HEK293T (cell line): ENCODE measurements at regions not wholly inside any gene's neighbourhood (a gene's known extent, or its start where the extent isn't known, plus 50 kb on each side); places are given as distances from the start of the nearest gene placed in this dataset.

ENCODE experiments used
- ARNT ChIP-seq: fragments of 450-650 bp; IDR thresholded peaks from 2 replicates; pipeline ENCODE4 v1.6.1; 2017; ENCODE audit warnings: mild to moderate bottlenecking
- BHLHE40 ChIP-seq: fragments of 450-650 bp; IDR thresholded peaks from 2 replicates; pipeline ENCODE4 v1.6.1; 2016; ENCODE audit warnings: mild to moderate bottlenecking, moderate library complexity, borderline replicate concordance
- ELF4 ChIP-seq: fragments of 450-650 bp; IDR thresholded peaks from 2 replicates; pipeline ENCODE4 v1.6.1; 2017; ENCODE audit warnings: antibody characterized with exemption
- FOXA1 ChIP-seq: fragments of 450-650 bp; IDR thresholded peaks from 2 replicates; pipeline ENCODE4 v1.6.1; 2016; ENCODE audit warnings: mild to moderate bottlenecking
- FOXK2 ChIP-seq: fragments of 450-650 bp; IDR thresholded peaks from 2 replicates; pipeline ENCODE4 v1.6.1; 2016; ENCODE audit warnings: mild to moderate bottlenecking
- FOXM1 ChIP-seq: fragments of 450-650 bp; IDR thresholded peaks from 2 replicates; pipeline ENCODE4 v1.6.1; 2017; ENCODE audit warnings: mild to moderate bottlenecking, borderline replicate concordance
- LEF1 ChIP-seq: fragments of 450-650 bp; IDR thresholded peaks from 2 replicates; pipeline ENCODE4 v1.6.1; 2017; ENCODE audit warnings: mild to moderate bottlenecking, borderline replicate concordance
- NFRKB ChIP-seq: fragments of 450-650 bp; IDR thresholded peaks from 2 replicates; pipeline ENCODE4 v1.6.1; 2016; ENCODE audit warnings: mild to moderate bottlenecking, moderate library complexity
- SUZ12 ChIP-seq: fragments of 450-650 bp; IDR thresholded peaks from 2 replicates; pipeline ENCODE4 v1.6.1; 2016; ENCODE audit warnings: mild to moderate bottlenecking
- TARDBP ChIP-seq: fragments of 450-650 bp; IDR thresholded peaks from 2 replicates; pipeline ENCODE4 v1.6.1; 2016
- ZNF384 ChIP-seq: fragments of 450-650 bp; IDR thresholded peaks from 2 replicates; pipeline ENCODE4 v1.6.1; 2016

DNA sequence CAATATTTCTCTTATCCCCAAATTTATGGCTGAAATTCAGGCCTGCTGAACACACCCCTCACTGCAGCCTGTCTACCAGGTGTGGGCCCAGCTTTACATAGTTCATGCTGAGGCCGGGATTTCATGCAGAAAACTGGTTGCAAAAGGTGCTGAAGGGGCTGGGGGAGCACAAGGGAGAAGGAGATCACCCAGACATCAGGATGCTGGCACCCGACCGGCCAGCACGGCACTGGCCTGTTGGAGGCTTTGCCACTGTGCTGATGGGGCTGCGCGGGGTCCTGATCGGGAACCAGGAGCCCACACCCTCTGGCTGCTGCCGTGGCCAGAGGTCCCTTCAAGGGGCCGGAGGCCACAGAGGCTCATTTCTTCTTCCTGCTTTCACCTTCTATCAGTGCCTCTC, 177.9 kb upstream of the C2CD4B start:
- TF ChIP-seq ELF4 = no peak
- TF ChIP-seq SUZ12 = no peak
- no peak for TF ChIP-seq ZNF384
- no peak for TF ChIP-seq BHLHE40
- no peak for TF ChIP-seq ARNT
- no peak for TF ChIP-seq FOXA1
- TF ChIP-seq NFRKB = no peak
- TF ChIP-seq FOXM1 = no peak
- no peak for TF ChIP-seq TARDBP
- TF ChIP-seq FOXK2 = no peak
- no peak for TF ChIP-seq LEF1
